ENCODE measurements at regions not wholly inside any gene's neighbourhood (a gene's known extent, or its start where the extent isn't known, plus 50 kb on each side); places are given as distances from the start of the nearest gene placed in this dataset.

DNA sequence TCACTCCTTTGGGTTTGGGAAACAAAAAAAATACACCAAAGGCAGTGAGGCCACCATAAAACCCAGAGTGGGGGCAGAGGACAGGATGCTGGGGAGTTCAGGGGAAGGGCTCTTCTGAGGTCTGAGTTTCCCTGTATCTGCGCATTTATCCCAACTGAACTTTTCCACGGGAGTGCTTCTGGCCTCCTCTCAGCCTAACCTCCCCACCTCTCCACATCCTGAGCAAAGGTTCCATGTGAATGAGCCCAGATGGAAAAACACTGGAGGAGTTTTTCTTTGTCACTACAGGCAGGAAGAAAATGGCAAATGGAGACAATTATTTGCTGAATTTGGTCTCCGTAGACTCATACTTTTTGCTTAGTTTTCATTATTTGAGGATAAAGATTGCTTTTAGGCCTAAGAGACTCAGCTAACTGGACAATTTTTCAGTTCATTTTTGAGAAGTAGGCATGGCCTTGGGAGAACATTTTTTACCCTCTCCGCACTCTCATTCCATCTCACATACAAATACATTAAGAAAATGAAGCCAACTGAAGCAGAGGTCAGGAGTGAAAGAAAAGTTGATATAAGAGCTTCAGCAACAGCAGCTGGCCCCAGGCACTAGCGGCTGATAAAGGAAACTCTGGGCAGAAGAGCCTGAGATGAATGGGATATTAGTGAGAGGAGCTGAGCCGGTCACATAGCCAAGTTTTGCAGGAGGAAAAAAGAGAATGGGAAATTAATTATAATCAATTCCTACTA lies 82.6 kb upstream of the CYP1B1 start:
- BruUV-seq (replicated peaks) = no TSS peak
- intact Hi-C loops (cut with micrococcal nuclease; ENCODE audit: unreplicated experiment) = no loop called here
- Mint-ChIP-seq H3K27ac (ENCODE audit: unreplicated experiment) (no peak overlapping the region), H3K27me3 (ENCODE audit: unreplicated experiment) (no peaks in the 10 kb centered on the region), H3K4me3 (ENCODE audit: low read depth, unreplicated experiment) (no peak overlapping the region), H3K9me3 (ENCODE audit: low read depth, unreplicated experiment) (peaks cover 3% of the 10 kb centered on the region), H3K36me3 (ENCODE audit: insufficient read depth, unreplicated experiment) (no peaks in the 10 kb centered on the region), H3K4me1 (ENCODE audit: low read depth, unreplicated experiment) (no peaks in the 10 kb centered on the region)
- no peak for DNase-seq
- TF ChIP-seq, protein P1, sequence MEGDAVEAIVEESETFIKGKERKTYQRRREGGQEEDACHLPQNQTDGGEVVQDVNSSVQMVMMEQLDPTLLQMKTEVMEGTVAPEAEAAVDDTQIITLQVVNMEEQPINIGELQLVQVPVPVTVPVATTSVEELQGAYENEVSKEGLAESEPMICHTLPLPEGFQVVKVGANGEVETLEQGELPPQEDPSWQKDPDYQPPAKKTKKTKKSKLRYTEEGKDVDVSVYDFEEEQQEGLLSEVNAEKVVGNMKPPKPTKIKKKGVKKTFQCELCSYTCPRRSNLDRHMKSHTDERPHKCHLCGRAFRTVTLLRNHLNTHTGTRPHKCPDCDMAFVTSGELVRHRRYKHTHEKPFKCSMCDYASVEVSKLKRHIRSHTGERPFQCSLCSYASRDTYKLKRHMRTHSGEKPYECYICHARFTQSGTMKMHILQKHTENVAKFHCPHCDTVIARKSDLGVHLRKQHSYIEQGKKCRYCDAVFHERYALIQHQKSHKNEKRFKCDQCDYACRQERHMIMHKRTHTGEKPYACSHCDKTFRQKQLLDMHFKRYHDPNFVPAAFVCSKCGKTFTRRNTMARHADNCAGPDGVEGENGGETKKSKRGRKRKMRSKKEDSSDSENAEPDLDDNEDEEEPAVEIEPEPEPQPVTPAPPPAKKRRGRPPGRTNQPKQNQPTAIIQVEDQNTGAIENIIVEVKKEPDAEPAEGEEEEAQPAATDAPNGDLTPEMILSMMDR (IDR thresholded peaks at IDR 0.05; ENCODE audit: unreplicated experiment) = no peak
- CTCF ChIA-PET = no interaction called here

DNA sequence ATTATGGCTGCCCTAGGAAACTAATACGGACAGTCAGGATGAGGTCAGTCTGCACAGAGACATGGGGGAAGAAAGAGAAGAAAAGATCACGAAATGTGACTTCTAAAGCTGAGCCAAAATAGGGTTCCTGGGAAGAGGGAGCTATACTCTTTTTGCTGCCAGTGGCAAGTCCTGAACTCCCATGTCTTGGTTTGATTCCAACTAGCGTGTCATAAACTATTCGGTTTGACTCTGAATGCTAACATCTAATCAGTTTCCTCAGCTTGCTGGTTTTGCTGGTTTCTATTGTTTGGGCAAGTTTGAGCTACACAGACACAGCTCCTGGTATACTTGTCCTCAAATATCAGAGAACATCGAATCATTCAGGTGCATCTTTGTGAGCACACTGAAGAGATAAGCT lies 80.5 kb upstream of the CYP1B1 start:
- Mint-ChIP-seq H3K4me1 (ENCODE audit: low read depth, unreplicated experiment) (no peaks in the 10 kb centered on the region), H3K4me3 (ENCODE audit: low read depth, unreplicated experiment) (no peak overlapping the region), H3K27me3 (ENCODE audit: unreplicated experiment) (no peaks in the 10 kb centered on the region), H3K27ac (ENCODE audit: unreplicated experiment) (no peak overlapping the region), H3K36me3 (ENCODE audit: insufficient read depth, unreplicated experiment) (no peaks in the 10 kb centered on the region), H3K9me3 (ENCODE audit: low read depth, unreplicated experiment) (peaks cover 3% of the 10 kb centered on the region)
- CTCF ChIA-PET = no interaction called here
- no peak for DNase-seq
- intact Hi-C loops (cut with micrococcal nuclease; ENCODE audit: unreplicated experiment) = no loop called here
- TF ChIP-seq, protein P1 (IDR thresholded peaks at IDR 0.05; ENCODE audit: unreplicated experiment) = no peak
- BruUV-seq (replicated peaks) = no TSS peak

DNA sequence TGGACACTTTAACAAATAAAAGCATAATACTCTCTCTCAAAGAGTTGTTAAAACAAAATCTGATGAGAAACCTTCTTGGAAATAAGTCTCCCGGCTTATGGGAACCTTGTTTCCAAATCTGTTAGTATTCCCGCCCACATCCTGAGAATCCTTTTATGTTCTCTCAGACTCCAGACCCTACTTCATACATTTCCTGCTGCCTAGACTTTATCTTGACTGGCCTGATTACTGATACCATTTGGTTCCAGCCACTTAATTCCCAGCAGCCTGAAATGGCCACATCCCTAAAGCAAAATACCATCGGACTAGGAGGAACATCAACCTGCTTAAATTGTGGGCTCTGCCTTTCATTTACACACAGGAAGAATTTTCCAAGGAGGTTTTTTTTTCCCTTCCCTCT lies 79.1 kb upstream of the CYP1B1 start:
- intact Hi-C loops (cut with micrococcal nuclease; ENCODE audit: unreplicated experiment) = no loop called here
- Mint-ChIP-seq H3K27me3 (ENCODE audit: unreplicated experiment) (no peaks in the 10 kb centered on the region), H3K27ac (ENCODE audit: unreplicated experiment) (no peak overlapping the region), H3K36me3 (ENCODE audit: insufficient read depth, unreplicated experiment) (no peaks in the 10 kb centered on the region), H3K4me1 (ENCODE audit: low read depth, unreplicated experiment) (no peaks in the 10 kb centered on the region), H3K9me3 (ENCODE audit: low read depth, unreplicated experiment) (peaks cover 3% of the 10 kb centered on the region), H3K4me3 (ENCODE audit: low read depth, unreplicated experiment) (no peak overlapping the region)
- CTCF ChIA-PET = interaction anchor here (0.7 kb wide), 1 partner anchor 709 kb away, joined by 3 read pairs; no protein-coding TSS in a partner anchor
- DNase-seq = no peak
- no TSS peak for BruUV-seq (replicated peaks)
- TF ChIP-seq, protein P1 (IDR thresholded peaks at IDR 0.05; ENCODE audit: unreplicated experiment) = no peak

DNA sequence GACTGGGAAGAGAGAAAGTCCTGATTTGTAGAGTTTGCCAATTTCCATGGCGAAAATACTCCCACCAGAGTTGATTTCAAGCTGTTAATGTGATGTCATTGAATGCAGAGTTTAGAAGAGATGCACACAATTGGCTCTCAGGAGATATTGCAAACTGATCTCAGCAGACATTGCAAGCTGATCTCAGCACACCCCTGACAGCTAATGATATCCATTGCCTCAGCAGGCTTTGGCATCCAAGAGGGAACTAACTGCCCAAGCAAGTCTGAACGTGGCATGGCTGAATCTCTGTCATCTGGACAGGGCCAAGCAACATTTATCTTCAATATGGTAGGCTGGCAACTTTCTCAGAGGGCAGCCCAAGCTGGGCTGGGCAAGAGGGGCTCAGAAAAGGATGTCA lies 78.4 kb upstream of the CYP1B1 start:
- Mint-ChIP-seq H3K4me3 (ENCODE audit: low read depth, unreplicated experiment) (no peak overlapping the region), H3K9me3 (ENCODE audit: low read depth, unreplicated experiment) (peaks cover 3% of the 10 kb centered on the region), H3K4me1 (ENCODE audit: low read depth, unreplicated experiment) (no peaks in the 10 kb centered on the region), H3K36me3 (ENCODE audit: insufficient read depth, unreplicated experiment) (no peaks in the 10 kb centered on the region), H3K27ac (ENCODE audit: unreplicated experiment) (no peak overlapping the region), H3K27me3 (ENCODE audit: unreplicated experiment) (no peaks in the 10 kb centered on the region)
- TF ChIP-seq, protein P1 (IDR thresholded peaks at IDR 0.05; ENCODE audit: unreplicated experiment) = no peak
- no peak for DNase-seq
- CTCF ChIA-PET = interaction anchor here (0.7 kb wide), 1 partner anchor 708 kb away, joined by 3 read pairs; no protein-coding TSS in a partner anchor
- intact Hi-C loops (cut with micrococcal nuclease; ENCODE audit: unreplicated experiment) = no loop called here
- no TSS peak for BruUV-seq (replicated peaks)

All from Calu3 (cell line).